Rectal smooth muscle tissue (tissue), 1 donor: ENCODE measurements at regions not wholly inside any gene's neighbourhood (a gene's known extent, or its start where the extent isn't known, plus 50 kb on each side); places are given as distances from the start of the nearest gene placed in this dataset.

ENCODE experiments used
- H3K27ac ChIP-seq: one replicate; pipeline ENCODE4 v1.7.0; 2013; ENCODE audit warnings: low read depth, low read length, inconsistent platforms
- H3K27me3 ChIP-seq: one replicate; pipeline ENCODE4 v1.7.0; 2013; ENCODE audit warnings: low read length; ENCODE audit not compliant: control insufficient read depth, insufficient read depth
- H3K36me3 ChIP-seq: one replicate; pipeline ENCODE4 v1.7.0; 2013; ENCODE audit warnings: low read length; ENCODE audit not compliant: control insufficient read depth, insufficient read depth
- H3K4me1 ChIP-seq: one replicate; pipeline ENCODE4 v1.7.0; 2013; ENCODE audit warnings: low read length; ENCODE audit not compliant: control insufficient read depth, insufficient read depth
- H3K4me3 ChIP-seq: one replicate; pipeline ENCODE4 v1.7.0; 2013; ENCODE audit warnings: low read length
- H3K9ac ChIP-seq: one replicate; pipeline ENCODE4 v1.7.0; 2013; ENCODE audit warnings: low read length

DNA sequence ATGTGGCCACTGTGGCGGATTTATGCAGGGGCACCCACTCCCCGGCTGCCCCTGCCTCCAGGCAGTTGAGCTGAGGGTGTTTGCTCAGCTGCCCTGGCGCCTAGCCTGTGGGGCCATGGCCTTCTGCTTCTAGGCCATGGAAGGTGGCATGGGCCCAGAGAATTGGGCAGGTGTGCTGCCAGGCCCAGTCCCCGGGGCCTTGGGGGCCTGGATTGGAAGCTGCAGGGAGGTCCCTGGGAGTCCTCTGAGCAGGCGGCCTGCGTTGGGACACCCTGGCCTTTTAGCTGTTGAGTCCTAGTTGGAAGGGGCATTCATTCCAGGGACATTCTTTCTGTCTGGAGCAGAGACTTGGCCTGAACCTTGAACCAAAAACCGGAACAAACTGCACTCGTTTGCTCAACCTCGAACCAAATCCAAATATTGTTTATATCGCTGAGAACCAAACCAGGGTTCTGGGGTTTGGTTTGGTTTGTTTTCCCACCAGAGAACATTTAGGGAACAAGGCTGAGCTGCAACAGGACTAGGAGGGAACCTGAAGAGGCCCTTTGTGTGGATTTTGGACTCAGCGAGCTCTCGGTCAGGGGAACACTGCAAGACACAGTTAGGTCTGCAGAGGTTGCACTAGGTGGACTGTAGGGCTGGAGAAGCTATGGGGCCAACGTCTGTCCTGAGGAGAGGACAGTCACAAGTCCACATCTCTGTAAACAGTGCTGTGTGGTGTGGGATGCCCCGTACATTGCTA lies 116.8 kb downstream of the BOD1 start:
- Histone ChIP-seq H3K27me3 (no peaks in the 10 kb centered on the region), H3K9ac (no peak overlapping the region), H3K27ac (no peak overlapping the region), H3K4me3 (no peak overlapping the region), H3K36me3 (no peaks in the 10 kb centered on the region), H3K4me1 (peaks cover 14% of the 10 kb centered on the region)

DNA sequence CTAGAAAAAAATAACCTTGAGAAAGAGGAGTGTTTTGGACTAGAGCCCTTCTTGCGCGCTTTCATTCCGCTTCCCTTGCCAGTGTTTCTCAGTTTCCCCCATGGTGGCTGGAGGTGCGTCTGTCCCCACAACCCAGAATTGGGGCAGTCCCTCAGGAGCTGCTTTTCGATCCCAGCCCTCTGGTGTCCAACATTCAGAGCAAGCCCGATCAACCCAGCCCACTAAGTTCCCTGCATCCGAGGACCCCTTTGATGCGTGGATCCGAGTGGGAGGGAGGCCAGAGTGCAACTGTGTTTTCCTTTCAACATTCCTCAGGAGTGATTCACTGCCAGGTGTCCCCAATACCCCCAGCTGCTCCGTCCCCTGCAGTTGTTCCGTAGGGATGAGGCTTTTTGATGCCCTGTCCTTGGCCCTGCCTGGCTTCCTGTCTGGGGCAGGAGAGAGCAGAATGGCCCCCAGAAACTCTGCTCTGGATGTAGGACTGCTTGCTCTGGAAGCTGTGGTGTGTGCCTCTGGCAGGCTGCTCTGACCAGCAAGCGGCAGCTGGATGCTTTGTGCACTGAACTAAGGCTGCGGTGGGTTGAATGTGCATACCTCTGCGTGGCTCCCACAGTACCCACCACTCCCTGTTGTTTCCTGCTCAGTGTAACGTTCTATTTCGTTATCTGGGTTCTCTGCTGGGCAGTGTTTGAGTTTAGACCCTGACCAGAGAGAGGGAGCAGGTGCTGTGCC lies 117.5 kb downstream of the BOD1 start:
- Histone ChIP-seq H3K4me3 (no peak overlapping the region), H3K27me3 (no peaks in the 10 kb centered on the region), H3K27ac (no peak overlapping the region), H3K9ac (no peak overlapping the region), H3K36me3 (no peaks in the 10 kb centered on the region), H3K4me1 (peaks cover 14% of the 10 kb centered on the region)

DNA sequence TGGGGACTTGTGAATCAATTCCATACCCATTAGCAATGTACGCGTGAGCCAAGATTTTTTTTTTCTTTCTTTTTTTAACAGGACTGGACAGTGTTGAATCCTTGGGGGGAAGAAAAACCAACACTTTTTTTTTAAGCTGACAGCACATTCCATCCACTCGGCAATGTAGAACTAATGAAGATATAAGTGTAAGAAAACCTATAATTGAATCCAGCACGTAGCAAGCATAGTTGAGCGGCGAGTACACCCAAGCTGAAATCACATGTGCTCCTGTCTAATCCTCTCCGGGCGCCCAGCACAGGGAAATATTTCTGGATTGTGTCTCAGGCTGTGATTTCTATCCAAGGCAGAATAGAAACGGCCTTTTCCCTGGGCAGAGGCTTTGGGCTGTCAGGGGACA lies 118.2 kb downstream of the BOD1 start:
- no peak overlapping the region for H3K4me3 ChIP-seq
- no peak overlapping the region for H3K9ac ChIP-seq
- H3K27ac ChIP-seq: no peak overlapping the region
- peaks cover 14% of the 10 kb centered on the region for H3K4me1 ChIP-seq
- no peaks in the 10 kb centered on the region for H3K27me3 ChIP-seq
- no peaks in the 10 kb centered on the region for H3K36me3 ChIP-seq

DNA sequence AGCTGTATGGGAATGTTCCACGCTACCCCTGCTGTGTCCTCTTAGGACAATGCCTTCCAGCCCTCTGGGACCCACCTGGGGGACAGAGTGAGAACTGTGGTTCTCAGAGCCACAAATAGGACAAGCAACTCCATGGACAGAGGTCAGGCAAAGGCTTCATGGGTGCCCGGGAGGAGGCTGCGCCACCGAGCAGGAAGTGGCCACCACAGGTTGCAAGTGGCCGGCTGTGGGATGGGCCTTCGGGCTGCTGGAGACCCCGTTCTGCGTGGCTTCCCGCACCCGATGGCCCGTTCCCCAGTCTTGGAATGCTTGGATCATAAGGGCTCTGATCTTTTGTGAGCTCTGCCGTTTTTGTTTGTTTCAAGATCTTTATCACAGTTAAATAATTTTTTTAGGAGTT lies 118.8 kb downstream of the BOD1 start:
- H3K4me1 ChIP-seq: peaks cover 14% of the 10 kb centered on the region
- no peak overlapping the region for H3K4me3 ChIP-seq
- no peak overlapping the region for H3K27ac ChIP-seq

DNA sequence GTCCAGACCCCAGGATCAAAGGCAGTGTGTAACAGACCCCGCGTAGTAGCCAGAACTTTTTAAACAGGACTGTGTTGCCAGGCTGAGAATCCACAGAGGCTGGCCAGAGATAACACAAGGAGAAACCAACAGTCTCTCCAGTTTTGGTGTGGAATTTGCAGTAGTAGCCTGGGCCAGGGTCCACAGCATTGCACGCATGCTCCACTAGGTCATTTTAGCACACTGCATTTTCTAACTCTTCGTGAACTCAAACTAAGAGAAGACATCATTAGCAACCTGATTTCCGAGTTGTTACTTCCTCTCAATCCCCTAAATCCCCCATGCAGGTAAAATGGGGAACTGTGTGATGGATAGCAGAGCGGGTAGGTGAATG lies 119.6 kb downstream of the BOD1 start:
- Histone ChIP-seq H3K36me3 (no peaks in the 10 kb centered on the region), H3K27ac (peak overlapping the region; percentile 28), H3K27me3 (no peaks in the 10 kb centered on the region), H3K4me1 (peaks cover 14% of the 10 kb centered on the region), H3K4me3 (no peak overlapping the region), H3K9ac (no peak overlapping the region)

More for the DNA sequence above, 118.8 kb downstream of the BOD1 start:
- Histone ChIP-seq H3K27me3 (no peaks in the 10 kb centered on the region), H3K36me3 (no peaks in the 10 kb centered on the region), H3K9ac (no peak overlapping the region)

DNA sequence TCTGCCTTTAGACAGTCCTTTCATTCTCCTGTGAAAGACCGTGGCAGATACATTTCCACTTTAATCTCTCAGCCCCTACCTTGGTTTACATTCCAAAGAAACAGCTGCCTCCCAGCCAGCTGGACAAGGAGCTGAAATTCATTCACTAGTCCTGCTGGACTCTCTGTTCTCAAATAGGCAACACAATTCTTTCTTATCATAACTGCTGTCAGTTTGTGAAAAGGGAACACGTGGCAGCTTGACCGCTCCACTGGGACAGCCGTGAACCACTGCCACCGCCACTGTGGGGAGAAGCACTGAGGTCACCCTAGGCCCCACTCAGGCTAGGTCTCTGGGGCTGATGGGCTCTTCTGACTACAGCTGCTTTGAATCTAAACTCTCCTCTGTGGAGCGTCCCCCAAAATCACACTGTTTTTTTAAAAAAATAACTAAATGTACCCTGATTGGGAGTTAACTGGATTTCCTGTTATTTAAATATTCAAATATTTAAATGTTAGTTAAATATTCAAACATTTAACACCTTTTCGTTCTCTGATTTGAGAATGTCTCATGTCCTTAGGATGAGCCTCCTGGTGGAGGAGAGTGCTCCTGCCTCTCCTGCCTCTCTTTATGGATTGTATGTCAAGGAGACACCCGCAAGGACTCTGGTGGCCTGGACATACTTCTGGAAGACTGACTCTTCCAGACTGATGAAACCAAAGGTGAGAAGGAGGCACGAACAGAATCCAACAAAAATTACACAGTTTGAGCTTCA lies 120.1 kb downstream of the BOD1 start:
- H3K4me3 ChIP-seq: no peak overlapping the region
- H3K36me3 ChIP-seq: no peaks in the 10 kb centered on the region
- peaks cover 14% of the 10 kb centered on the region for H3K4me1 ChIP-seq
- H3K9ac ChIP-seq: no peak overlapping the region
- no peaks in the 10 kb centered on the region for H3K27me3 ChIP-seq
- peak overlapping the region; percentile 28 for H3K27ac ChIP-seq

DNA sequence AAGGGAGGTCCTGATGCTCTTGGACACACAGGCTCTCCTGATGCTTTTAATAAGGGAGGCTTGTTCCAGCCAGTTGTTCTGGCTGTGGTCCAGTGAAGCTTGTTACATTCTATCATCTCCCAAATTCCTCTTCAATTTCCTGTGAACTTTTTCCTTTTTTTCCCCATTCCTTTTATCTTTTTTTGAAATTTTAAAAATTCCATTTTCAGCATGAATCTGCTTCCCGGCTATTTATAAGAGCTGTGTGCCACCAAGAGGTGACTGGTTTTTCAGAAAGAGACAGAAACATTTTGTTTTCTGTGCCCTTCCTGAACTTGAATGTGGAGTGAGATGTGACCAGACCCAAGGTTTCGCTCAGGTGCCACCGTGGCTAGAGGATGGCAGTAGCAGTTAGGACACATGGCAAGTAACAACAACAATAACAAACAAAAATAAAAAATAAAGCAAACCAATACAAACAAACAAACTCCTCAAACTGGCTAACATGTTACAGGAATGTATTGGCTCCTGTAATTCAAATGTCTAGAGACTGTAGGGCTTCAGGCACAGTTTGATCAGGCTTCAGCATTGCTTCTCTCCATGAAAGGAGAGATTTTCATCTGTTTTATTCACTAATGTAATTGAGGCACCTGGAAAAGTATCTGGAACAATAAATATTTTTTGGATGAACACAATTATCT lies 121.1 kb downstream of the BOD1 start:
- peak overlapping the region; percentile 9 for H3K27ac ChIP-seq

DNA sequence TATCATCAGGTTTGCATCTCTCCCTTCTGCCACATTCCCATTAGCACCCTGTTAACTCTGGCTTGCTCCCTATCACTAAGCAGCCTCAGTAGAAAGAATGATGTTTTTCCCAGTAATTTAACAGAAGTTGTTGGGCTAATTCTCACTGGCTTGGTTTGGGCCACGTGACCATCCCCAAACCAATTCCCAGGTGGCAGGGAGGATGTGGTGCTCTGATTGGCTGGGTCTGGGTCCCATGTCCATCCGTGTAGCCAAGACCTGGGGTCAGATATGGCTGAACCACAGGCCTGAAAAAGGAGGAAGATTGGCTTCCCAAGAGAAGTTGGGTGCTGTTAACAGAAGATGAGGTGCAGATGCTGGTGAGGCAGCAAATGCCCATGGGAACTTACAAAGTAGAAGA lies 122.0 kb downstream of the BOD1 start:
- H3K4me3 ChIP-seq: no peak overlapping the region
- no peak overlapping the region for H3K27ac ChIP-seq
- H3K4me1 ChIP-seq: peaks cover 13% of the 10 kb centered on the region
- H3K36me3 ChIP-seq: no peaks in the 10 kb centered on the region
- no peaks in the 10 kb centered on the region for H3K27me3 ChIP-seq
- no peak overlapping the region for H3K9ac ChIP-seq

More for the DNA sequence above, 121.1 kb downstream of the BOD1 start:
- Histone ChIP-seq H3K9ac (no peak overlapping the region), H3K4me1 (peaks cover 14% of the 10 kb centered on the region), H3K36me3 (no peaks in the 10 kb centered on the region), H3K27me3 (no peaks in the 10 kb centered on the region), H3K4me3 (no peak overlapping the region)

DNA sequence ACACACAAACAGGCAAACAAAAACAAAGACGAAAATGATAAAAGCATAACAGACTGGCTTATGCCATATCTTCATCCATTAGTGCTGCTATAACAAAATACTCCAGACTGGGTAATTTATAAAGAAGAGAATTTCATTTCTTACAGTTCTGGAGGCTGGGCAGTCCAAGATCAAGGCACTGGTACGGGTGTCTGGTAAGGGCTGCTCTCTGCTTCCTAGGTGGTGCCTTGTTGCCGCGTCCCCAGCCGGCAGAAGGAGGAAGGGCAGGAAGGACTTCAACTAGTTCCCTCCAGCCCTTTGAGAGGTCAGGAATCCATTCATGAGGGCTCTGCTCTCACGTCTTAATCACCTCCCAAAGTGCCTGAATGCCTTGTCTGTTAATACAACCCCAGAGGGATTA lies 122.6 kb downstream of the BOD1 start:
- Histone ChIP-seq H3K9ac (no peak overlapping the region), H3K4me3 (no peak overlapping the region), H3K27me3 (no peaks in the 10 kb centered on the region), H3K36me3 (no peaks in the 10 kb centered on the region), H3K27ac (no peak overlapping the region), H3K4me1 (peaks cover 9% of the 10 kb centered on the region)

DNA sequence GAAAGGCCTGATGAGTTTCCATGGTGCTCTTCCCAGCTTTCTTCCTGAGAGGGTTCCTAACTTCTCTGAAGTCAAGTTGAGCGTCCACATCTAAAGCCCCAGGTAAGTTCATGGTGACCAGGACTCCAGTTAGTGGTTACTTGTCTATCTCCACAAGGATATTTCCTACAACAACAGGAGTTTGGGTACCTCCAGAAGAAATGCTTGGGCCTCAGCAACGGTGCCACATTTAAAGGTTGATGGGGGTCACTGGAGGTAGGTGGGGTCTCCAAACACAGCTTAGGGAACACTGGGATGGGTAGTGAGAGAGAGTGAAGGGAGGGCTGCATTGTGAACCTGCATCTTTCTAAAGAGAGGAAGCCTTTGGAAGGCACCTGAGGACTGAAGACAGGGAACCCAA lies 123.4 kb downstream of the BOD1 start:
- Histone ChIP-seq H3K27me3 (no peaks in the 10 kb centered on the region), H3K9ac (no peak overlapping the region), H3K36me3 (no peaks in the 10 kb centered on the region), H3K4me3 (no peak overlapping the region), H3K27ac (no peak overlapping the region), H3K4me1 (peaks cover 9% of the 10 kb centered on the region)

DNA sequence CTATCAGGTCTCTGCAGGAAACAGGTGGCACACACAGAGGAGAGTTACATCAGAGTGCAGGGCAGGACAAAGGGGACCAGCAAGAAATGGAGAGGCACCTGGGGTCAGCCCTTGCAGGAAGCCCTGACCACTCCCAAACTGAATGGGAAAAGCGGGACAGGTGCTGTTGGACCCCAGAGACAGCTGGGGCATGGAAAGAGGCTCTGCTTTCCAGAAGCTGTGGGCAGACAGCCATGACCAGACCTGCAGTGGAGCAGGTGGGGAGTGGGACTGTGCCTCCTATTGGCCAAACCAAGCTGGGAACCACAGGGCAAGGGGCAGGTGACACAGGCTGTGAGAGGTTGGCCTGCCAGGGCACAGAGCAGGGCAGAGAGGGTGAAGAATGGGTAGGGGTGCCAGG lies 125.8 kb downstream of the BOD1 start:
- no peaks in the 10 kb centered on the region for H3K36me3 ChIP-seq
- peaks cover 3% of the 10 kb centered on the region for H3K4me1 ChIP-seq
- H3K27me3 ChIP-seq: no peaks in the 10 kb centered on the region
- H3K9ac ChIP-seq: no peak overlapping the region
- H3K4me3 ChIP-seq: no peak overlapping the region
- H3K27ac ChIP-seq: no peak overlapping the region

DNA sequence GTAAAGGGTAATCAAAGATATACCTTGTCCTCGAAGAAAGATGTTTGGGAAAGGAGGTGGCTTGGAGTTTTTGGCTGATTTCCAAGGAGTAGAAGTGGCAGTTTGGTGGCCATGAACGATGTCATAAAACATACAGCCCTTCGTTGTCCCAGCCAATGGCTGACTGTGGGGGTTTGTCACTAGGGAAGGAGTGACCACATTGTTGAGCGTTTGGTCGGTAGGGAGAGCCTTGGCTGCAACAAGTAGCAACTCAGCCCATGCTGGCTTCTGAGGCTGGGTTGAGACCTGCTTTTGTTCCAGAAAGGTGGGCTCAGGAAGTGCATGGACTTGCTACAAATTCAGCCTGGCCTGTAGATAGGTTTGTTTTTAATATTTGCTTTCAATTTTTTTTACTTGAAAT lies 128.3 kb downstream of the BOD1 start:
- H3K27ac ChIP-seq: no peak overlapping the region
- H3K4me1 ChIP-seq: no peaks in the 10 kb centered on the region
- H3K4me3 ChIP-seq: no peak overlapping the region
- no peak overlapping the region for H3K9ac ChIP-seq
- H3K36me3 ChIP-seq: no peaks in the 10 kb centered on the region
- H3K27me3 ChIP-seq: peaks cover 2% of the 10 kb centered on the region
